IgD-negative memory B cell (primary cell): ENCODE measurements at regions not wholly inside any gene's neighbourhood (a gene's known extent, or its start where the extent isn't known, plus 50 kb on each side); places are given as distances from the start of the nearest gene placed in this dataset.
A peak's percentile ranks its signal among the peaks of the same experiment; 100 is the strongest.
"Not testable (repeated sequence)": the region's sequence is repeated elsewhere in the genome, so short reads cannot be mapped to it uniquely, and the experiment has no call there.

Source experiments
- H3K27ac Mint-ChIP-seq, 3 donors: one replicate each; pipeline ENCODE4 v1.8.0; 2020 to 2022; ENCODE audit warnings: mild to moderate bottlenecking in 3 of 3, mixed read lengths in 3 of 3, moderate library complexity in 1 of 3
- H3K27me3 Mint-ChIP-seq: one replicate; pipeline ENCODE4 v1.8.0; 2021; ENCODE audit warnings: mixed read lengths
- H3K36me3 Mint-ChIP-seq: one replicate; pipeline ENCODE4 v1.8.0; 2020; ENCODE audit warnings: mild to moderate bottlenecking, mixed read lengths
- H3K4me1 Mint-ChIP-seq, 3 donors: one replicate each; pipeline ENCODE4 v1.8.0; 2020 to 2022; ENCODE audit warnings: mixed read lengths in 3 of 3, mild to moderate bottlenecking in 1 of 3
- H3K4me3 Mint-ChIP-seq, 4 donors: one replicate each; pipeline ENCODE4 v1.8.0; 2020 to 2022; ENCODE audit warnings: mild to moderate bottlenecking in 4 of 4, mixed read lengths in 4 of 4, moderate library complexity in 3 of 4
- H3K9me3 Mint-ChIP-seq, 3 donors: one replicate each; pipeline ENCODE4 v1.8.0; 2020 to 2021; ENCODE audit warnings: mixed read lengths in 3 of 3, mild to moderate bottlenecking in 1 of 3

- not testable (repeated sequence) for H3K4me1 Mint-ChIP-seq, H3K36me3 Mint-ChIP-seq, H3K9me3 Mint-ChIP-seq, H3K27me3 Mint-ChIP-seq, H3K4me3 Mint-ChIP-seq, H3K27ac Mint-ChIP-seq
Measured at GRCh38 chr9:40592406-40592805, 536.1 kb downstream of the FOXD4L6 start.

GRCh38 chr9:40591915-40592314, 536.6 kb downstream of the FOXD4L6 start:
- not testable (repeated sequence) for H3K36me3 Mint-ChIP-seq, H3K27ac Mint-ChIP-seq, H3K9me3 Mint-ChIP-seq, H3K4me1 Mint-ChIP-seq, H3K27me3 Mint-ChIP-seq, H3K4me3 Mint-ChIP-seq

GRCh38 chr9:40587475-40588195, 540.8 kb downstream of the FOXD4L6 start:
- H3K27ac Mint-ChIP-seq, H3K27me3 Mint-ChIP-seq, H3K4me1 Mint-ChIP-seq, H3K4me3 Mint-ChIP-seq, H3K9me3 Mint-ChIP-seq, H3K36me3 Mint-ChIP-seq: not testable (repeated sequence)

DNA sequence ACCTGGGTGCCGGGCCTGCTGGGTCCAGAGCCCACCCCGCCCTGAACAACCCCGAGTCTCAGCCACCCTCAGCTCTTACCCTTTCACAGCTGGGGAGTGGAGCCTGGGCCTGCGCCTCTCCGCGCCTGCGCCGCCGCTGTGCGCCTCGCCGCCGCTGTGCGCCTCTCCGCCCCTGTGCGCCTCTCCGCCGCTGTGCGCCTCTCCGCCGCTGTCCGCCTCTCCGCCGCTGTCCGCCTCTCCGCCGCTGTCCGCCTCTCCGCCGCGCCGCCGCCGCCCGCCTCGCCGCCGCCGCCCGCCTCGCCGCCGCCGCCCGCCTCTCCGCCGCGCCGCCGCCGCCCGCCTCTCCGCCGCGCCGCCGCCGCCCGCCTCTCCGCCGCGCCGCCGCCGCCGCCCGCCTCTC, 544.4 kb downstream of the FOXD4L6 start:
- peak overlapping the region in 1 of 4 donors; percentile 25 for H3K4me3 Mint-ChIP-seq
- H3K27me3 Mint-ChIP-seq, H3K27ac Mint-ChIP-seq, H3K36me3 Mint-ChIP-seq, H3K4me1 Mint-ChIP-seq, H3K9me3 Mint-ChIP-seq: not testable (repeated sequence)

DNA sequence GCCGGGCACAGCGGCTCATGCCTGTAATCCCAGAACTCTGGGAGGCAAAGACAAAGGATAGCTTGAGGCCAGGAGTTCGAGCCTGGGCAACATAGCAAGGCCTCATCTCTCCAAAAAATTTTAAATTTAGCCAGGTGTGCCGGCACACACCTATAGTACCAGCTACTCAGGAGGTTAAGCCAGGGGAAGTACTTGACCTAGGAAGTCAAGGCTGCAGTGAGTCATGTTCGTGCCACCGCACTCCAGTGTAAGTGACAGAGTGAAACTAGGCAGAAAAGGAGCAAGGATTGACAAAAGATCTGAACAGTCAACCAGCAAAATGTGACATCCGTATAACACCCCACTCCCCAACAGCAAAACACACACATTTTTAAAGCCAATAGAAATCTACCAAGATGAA, 545.3 kb downstream of the FOXD4L6 start:
- H3K27me3 Mint-ChIP-seq, H3K36me3 Mint-ChIP-seq, H3K27ac Mint-ChIP-seq, H3K4me1 Mint-ChIP-seq, H3K9me3 Mint-ChIP-seq: not testable (repeated sequence)
- peak overlapping the region; percentile 21 to 94 (median 90) for H3K4me3 Mint-ChIP-seq

DNA sequence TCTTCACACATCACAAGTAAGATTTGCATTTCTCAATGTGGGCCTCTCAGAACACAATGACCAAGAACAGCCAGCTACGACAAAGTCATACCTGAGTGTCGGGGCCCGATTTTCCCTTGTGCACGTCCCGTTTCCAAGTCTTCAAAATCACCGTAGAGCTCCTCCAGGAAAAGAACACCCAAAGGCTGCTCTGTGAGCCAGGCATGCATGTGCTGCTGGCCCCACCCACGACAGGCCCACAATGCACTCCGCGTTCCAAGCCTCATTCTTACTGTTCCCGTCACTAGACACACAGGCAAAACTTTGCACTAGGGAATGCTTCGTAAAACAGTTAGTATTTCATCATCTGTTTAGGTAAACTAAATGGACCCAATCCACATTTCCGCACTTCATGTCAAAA, 549.6 kb downstream of the FOXD4L6 start:
- H3K27me3 Mint-ChIP-seq, H3K4me3 Mint-ChIP-seq, H3K9me3 Mint-ChIP-seq, H3K36me3 Mint-ChIP-seq, H3K27ac Mint-ChIP-seq, H3K4me1 Mint-ChIP-seq: not testable (repeated sequence)
